ENCODE measurements at regions not wholly inside any gene's neighbourhood (a gene's known extent, or its start where the extent isn't known, plus 50 kb on each side); places are given as distances from the start of the nearest gene placed in this dataset.
A peak's percentile ranks its signal among the peaks of the same experiment; 100 is the strongest.

GRCh38 chr6:43951063-43951755 is 176.0 kb downstream of the MRPL14 start (continued):
- no peak; the same call in 1 of the 2 replicates for TF ChIP-seq AHDC1 (CRISPR knock-in tag; IDR thresholded peaks at IDR 0.05; ENCODE audit: borderline replicate concordance)
- TF ChIP-seq ISX (CRISPR knock-in tag; conservative IDR thresholded peaks at IDR 0.05): no peak
- TF ChIP-seq BATF2 (CRISPR knock-in tag; IDR thresholded peaks at IDR 0.05): no peak
- no peak for TF ChIP-seq ZNF7 (CRISPR knock-in tag; IDR thresholded peaks at IDR 0.05)
- TF ChIP-seq SIN3A (IDR thresholded peaks at IDR 0.05; ENCODE audit: borderline replicate concordance, low read depth, low read length): no peak
- TF ChIP-seq ZNF441 (CRISPR knock-in tag; IDR thresholded peaks at IDR 0.05; ENCODE audit: borderline replicate concordance): no peak
- no peak for TF ChIP-seq ZSCAN30 (CRISPR knock-in tag; IDR thresholded peaks at IDR 0.05)
- no peak for TF ChIP-seq ZNF737 (CRISPR knock-in tag; IDR thresholded peaks at IDR 0.05; ENCODE audit: borderline replicate concordance)
- no peak for TF ChIP-seq HNRNPK (IDR thresholded peaks at IDR 0.05; ENCODE audit: low read depth, low read length, poor library complexity, severe bottlenecking)
- TF ChIP-seq BORCS8-MEF2B (CRISPR knock-in tag; IDR thresholded peaks at IDR 0.05): peak; percentile 83
- TF ChIP-seq, protein P1, sequence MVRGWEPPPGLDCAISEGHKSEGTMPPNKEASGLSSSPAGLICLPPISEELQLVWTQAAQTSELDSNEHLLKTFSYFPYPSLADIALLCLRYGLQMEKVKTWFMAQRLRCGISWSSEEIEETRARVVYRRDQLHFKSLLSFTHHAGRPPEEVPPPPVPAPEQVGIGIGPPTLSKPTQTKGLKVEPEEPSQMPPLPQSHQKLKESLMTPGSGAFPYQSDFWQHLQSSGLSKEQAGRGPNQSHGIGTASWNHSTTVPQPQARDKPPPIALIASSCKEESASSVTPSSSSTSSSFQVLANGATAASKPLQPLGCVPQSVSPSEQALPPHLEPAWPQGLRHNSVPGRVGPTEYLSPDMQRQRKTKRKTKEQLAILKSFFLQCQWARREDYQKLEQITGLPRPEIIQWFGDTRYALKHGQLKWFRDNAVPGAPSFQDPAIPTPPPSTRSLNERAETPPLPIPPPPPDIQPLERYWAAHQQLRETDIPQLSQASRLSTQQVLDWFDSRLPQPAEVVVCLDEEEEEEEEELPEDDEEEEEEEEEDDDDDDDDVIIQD (CRISPR knock-in tag; IDR thresholded peaks at IDR 0.05; ENCODE audit: low read depth): peak; percentile 60; the same call in 1 of the 2 replicates
- TF ChIP-seq ZNF792 (CRISPR knock-in tag; IDR thresholded peaks at IDR 0.05): peak; percentile 78; the same call in 1 of the 2 replicates
- peak; percentile 84 for TF ChIP-seq ZNF124 (CRISPR knock-in tag; IDR thresholded peaks at IDR 0.05)
- TF ChIP-seq, protein P2, sequence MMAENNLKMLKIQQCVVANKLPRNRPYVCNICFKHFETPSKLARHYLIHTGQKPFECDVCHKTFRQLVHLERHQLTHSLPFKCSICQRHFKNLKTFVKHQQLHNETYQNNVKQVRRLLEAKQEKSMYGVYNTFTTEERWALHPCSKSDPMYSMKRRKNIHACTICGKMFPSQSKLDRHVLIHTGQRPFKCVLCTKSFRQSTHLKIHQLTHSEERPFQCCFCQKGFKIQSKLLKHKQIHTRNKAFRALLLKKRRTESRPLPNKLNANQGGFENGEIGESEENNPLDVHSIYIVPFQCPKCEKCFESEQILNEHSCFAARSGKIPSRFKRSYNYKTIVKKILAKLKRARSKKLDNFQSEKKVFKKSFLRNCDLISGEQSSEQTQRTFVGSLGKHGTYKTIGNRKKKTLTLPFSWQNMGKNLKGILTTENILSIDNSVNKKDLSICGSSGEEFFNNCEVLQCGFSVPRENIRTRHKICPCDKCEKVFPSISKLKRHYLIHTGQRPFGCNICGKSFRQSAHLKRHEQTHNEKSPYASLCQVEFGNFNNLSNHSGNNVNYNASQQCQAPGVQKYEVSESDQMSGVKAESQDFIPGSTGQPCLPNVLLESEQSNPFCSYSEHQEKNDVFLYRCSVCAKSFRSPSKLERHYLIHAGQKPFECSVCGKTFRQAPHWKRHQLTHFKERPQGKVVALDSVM (CRISPR knock-in tag; IDR thresholded peaks at IDR 0.05): peak; percentile 35; the same call in 1 of the 2 replicates
- TF ChIP-seq, protein P3, sequence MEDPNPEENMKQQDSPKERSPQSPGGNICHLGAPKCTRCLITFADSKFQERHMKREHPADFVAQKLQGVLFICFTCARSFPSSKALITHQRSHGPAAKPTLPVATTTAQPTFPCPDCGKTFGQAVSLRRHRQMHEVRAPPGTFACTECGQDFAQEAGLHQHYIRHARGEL (CRISPR knock-in tag; IDR thresholded peaks at IDR 0.05): no peak
- TF ChIP-seq KMT2A (CRISPR knock-in tag; IDR thresholded peaks at IDR 0.05): peak; percentile 50
- no peak for TF ChIP-seq GTF2F1 (IDR thresholded peaks at IDR 0.05; ENCODE audit: low read length)
- no peak for TF ChIP-seq MAFG (CRISPR knock-in tag; IDR thresholded peaks at IDR 0.05)
